ENCODE measurements at regions not wholly inside any gene's neighbourhood (a gene's known extent, or its start where the extent isn't known, plus 50 kb on each side); places are given as distances from the start of the nearest gene placed in this dataset.

DNA sequence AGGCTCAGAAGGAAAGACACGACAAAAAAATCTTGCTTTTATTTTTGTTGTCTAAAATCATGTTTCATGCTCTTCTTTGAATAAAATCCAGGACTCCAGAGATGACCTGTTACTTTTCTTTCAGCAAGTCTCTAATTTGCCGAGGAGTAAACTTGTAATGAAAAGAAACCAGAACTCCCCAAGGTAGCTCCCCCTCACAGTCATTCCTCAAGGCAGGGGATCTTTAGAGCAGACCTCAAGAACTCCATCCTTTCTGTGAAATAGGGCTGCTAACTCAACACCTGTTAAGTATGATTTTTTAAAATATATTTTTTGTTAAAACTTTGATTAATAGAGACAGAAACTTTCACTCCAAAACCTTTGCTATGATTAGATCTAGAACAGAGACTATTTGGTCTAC is 82.7 kb upstream of the ABCD3 start:
- CTCF ChIA-PET = interaction anchor here (0.7 to 9.4 kb wide), 26 partner anchors 8 to 706 kb away, joined by 3 to 165 read pairs (median 8); no protein-coding TSS in a partner anchor
- POLR2A ChIA-PET = no interaction called here
- TF ChIP-seq, protein P1, sequence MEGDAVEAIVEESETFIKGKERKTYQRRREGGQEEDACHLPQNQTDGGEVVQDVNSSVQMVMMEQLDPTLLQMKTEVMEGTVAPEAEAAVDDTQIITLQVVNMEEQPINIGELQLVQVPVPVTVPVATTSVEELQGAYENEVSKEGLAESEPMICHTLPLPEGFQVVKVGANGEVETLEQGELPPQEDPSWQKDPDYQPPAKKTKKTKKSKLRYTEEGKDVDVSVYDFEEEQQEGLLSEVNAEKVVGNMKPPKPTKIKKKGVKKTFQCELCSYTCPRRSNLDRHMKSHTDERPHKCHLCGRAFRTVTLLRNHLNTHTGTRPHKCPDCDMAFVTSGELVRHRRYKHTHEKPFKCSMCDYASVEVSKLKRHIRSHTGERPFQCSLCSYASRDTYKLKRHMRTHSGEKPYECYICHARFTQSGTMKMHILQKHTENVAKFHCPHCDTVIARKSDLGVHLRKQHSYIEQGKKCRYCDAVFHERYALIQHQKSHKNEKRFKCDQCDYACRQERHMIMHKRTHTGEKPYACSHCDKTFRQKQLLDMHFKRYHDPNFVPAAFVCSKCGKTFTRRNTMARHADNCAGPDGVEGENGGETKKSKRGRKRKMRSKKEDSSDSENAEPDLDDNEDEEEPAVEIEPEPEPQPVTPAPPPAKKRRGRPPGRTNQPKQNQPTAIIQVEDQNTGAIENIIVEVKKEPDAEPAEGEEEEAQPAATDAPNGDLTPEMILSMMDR (IDR thresholded peaks at IDR 0.05; ENCODE audit: control extremely low read depth, extremely low read depth, low read depth, missing control alignments) = no peak
- peak; percentile 13 for DNase-seq (ENCODE audit: extremely low spot score)

DNA sequence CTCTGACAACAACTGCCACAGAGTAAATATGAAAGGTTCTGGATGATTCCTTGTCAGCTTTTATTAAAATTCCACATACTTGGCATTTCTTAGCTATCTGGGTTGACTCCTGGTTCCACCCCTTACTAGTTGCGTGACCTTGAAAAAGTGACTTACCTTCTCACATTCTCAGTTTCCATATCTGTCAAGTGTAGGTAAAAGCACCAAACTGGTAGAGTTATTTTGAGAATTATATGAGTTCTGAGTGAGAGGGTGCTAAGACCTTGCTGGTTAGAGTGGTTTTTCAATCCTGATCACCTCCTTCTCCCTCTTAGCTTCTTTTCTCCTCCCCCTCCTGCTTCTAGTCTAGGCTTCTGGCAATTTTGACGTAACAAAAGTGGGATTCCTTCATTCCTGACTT is 83.4 kb upstream of the ABCD3 start:
- no peak for DNase-seq (ENCODE audit: extremely low spot score)
- TF ChIP-seq, protein P1 (IDR thresholded peaks at IDR 0.05; ENCODE audit: control extremely low read depth, extremely low read depth, low read depth, missing control alignments) = no peak
- ChIA-PET POLR2A (no interaction called here), CTCF (interaction anchor here (0.7 to 9.4 kb wide), 26 partner anchors 8 to 521 kb away, joined by 3 to 165 read pairs (median 8); no protein-coding TSS in a partner anchor)

DNA sequence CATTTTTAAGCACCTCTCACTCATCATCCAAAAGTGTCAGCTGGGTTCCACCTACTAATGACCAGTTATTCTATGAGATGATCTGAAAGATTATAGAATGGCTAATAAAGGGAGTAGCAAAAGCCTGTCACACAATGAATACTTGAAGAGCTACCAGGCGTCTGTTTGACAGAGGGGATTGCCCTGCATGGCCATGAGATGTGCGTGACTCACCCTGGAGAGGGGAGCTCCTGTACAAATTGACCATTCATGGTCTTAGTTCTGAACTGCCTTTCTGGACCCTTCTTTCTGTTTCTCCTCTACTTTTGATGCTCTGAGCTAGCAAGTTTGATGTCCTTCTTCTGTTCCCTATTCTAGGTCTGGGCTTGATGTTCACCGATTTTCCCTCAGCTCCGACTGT is 85.2 kb upstream of the ABCD3 start:
- POLR2A ChIA-PET = no interaction called here
- DNase-seq (ENCODE audit: extremely low spot score) = peak; percentile 20
- TF ChIP-seq, protein P1 (IDR thresholded peaks at IDR 0.05; ENCODE audit: control extremely low read depth, extremely low read depth, low read depth, missing control alignments) = no peak
- CTCF ChIA-PET = interaction anchor here (0.8 to 9.4 kb wide), 13 partner anchors 10 to 326 kb away, joined by 3 to 165 read pairs (median 7); no protein-coding TSS in a partner anchor

DNA sequence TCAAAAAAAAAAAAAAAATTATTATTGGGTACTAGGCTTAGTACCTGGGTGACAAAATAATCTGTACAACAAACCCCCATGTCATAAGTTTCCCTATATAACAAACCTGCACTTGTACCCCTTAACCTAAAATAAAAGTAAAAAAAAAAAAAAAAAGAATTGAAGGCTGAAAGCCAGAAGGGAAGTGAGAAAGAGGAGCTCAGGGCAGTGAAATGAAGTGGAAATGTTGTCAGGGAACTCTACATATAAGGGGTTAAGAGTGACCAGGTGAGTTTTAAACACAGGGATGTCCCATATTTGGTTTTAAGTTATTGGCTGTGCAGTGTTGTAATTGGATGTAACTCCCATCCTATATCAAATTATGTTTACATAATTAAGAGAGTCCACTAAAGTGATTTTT is 85.7 kb upstream of the ABCD3 start:
- ChIA-PET POLR2A (no interaction called here), CTCF (interaction anchor here (1.2 to 9.4 kb wide), 15 partner anchors 11 to 311 kb away, joined by 3 to 165 read pairs (median 5); no protein-coding TSS in a partner anchor)
- DNase-seq (ENCODE audit: extremely low spot score) = no peak

DNA sequence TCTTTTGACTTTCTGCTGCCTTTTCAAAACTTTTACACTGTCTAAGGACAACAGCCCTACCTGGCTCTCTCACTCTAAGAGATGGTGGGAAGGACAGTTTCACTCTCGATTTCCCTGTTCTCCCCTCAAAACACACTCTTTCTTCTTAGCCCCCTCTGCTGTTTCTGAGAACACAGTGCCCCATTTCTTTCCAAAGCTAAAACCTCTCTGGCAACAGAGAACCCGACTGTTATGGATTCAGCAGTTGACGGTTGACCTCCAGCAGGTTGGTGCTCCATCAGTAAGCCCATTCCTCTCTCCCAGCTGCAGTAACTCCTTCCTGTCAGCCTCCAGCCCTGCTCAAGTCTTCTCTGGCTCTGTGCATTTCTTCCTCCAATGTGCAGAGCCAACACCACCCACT is 88.2 kb upstream of the ABCD3 start:
- ChIA-PET POLR2A (no interaction called here), CTCF (interaction anchor here (9.0 to 9.4 kb wide), 3 partner anchors 269 to 303 kb away, joined by 111 to 165 read pairs (median 128); no protein-coding TSS in a partner anchor)
- no peak for DNase-seq (ENCODE audit: extremely low spot score)
- TF ChIP-seq, protein P1 (IDR thresholded peaks at IDR 0.05; ENCODE audit: control extremely low read depth, extremely low read depth, low read depth, missing control alignments) = no peak

More for the DNA sequence above, 85.7 kb upstream of the ABCD3 start:
- TF ChIP-seq, protein P1 (IDR thresholded peaks at IDR 0.05; ENCODE audit: control extremely low read depth, extremely low read depth, low read depth, missing control alignments) = no peak

GRCh38 chr1:94329276-94329675 is 88.9 kb upstream of the ABCD3 start:
- ChIA-PET CTCF (interaction anchor here (9.0 to 9.4 kb wide), 2 partner anchors 268 to 292 kb away, joined by 128 to 165 read pairs; no protein-coding TSS in a partner anchor), POLR2A (no interaction called here)
- DNase-seq (ENCODE audit: extremely low spot score) = no peak
- TF ChIP-seq, protein P1 (IDR thresholded peaks at IDR 0.05; ENCODE audit: control extremely low read depth, extremely low read depth, low read depth, missing control alignments) = no peak

All from GM10248 (cell line).